HEK293 (cell line): ENCODE measurements at regions not wholly inside any gene's neighbourhood (a gene's known extent, or its start where the extent isn't known, plus 50 kb on each side); places are given as distances from the start of the nearest gene placed in this dataset.

Experiments
- CTCF ChIA-PET: fragments of 350-600 bp; formaldehyde crosslinking; extraction: SDS; loops from one replicate; lab custom pipeline; 2021; ENCODE audit warnings: antibody characterized with exemption; lab: Yijun Ruan, JAX
- POLR2A ChIA-PET: fragments of 300-600 bp; formaldehyde crosslinking; extraction: SDS; loops from one replicate; lab custom pipeline; 2020; ENCODE audit warnings: antibody characterized with exemption, inconsistent platforms; lab: Yijun Ruan, JAX
- H3K27ac ChIP-seq: fragments of 200-500 bp; sonication (Bioruptor generic); 2 replicates; pipeline ENCODE4 v1.5.1; 2014; ENCODE audit warnings: low read depth, low read length, control low read depth, inconsistent platforms; ENCODE audit errors: extremely low read depth
- H3K36me3 ChIP-seq, 2 experiments: fragments of 200-500 bp in 1 of 2; sonication (Bioruptor generic) in 1 of 2; 1 replicate in 1 of 2; 2 replicates in 1 of 2; pipeline ENCODE4 v1.5.1; 2014 to 2017; ENCODE audit warnings: inconsistent platforms in 2 of 2, low read length in 2 of 2; ENCODE audit not compliant: control insufficient read depth in 2 of 2, insufficient read depth in 1 of 2
- H3K4me1 ChIP-seq: fragments of 200-500 bp; sonication (Bioruptor generic); 2 replicates; pipeline ENCODE4 v1.5.1; 2014; ENCODE audit warnings: mild to moderate bottlenecking, low read length, inconsistent platforms; ENCODE audit not compliant: control insufficient read depth, insufficient read depth
- H3K4me3 ChIP-seq: 2 replicates; pipeline ENCODE4 v1.5.1; 2011; ENCODE audit warnings: low read depth, mild to moderate bottlenecking, control low read depth, low read length, moderate library complexity
- H3K9me3 ChIP-seq: fragments of 200-500 bp; sonication (Bioruptor generic); 2 replicates; pipeline ENCODE4 v1.5.1; 2014; ENCODE audit warnings: low read depth, low read length, inconsistent platforms; ENCODE audit not compliant: control insufficient read depth, insufficient read depth
- KLF1 ChIP-seq: fragments of 450-650 bp; formaldehyde crosslinking; IDR thresholded peaks from 2 replicates; pipeline ENCODE4 v1.5.1; 2016; ENCODE audit warnings: missing biosample characterization, missing genetic modification characterization
- PRDM1 ChIP-seq: fragments of 450-650 bp; formaldehyde crosslinking; IDR thresholded peaks from 2 replicates; pipeline ENCODE4; 2016; ENCODE audit warnings: missing biosample characterization, missing genetic modification characterization
- ZNF530 ChIP-seq: fragments of 450-650 bp; formaldehyde crosslinking; IDR thresholded peaks from 2 replicates; pipeline ENCODE4 v1.5.1; 2016; ENCODE audit warnings: low read depth, missing biosample characterization, missing genetic modification characterization

GRCh38 chr15:56519000-56519399, 54.1 kb upstream of the MNS1 start:
- POLR2A ChIA-PET, result no interaction called here
- Histone ChIP-seq H3K9me3 (no peaks in the 10 kb centered on the region), H3K4me1 (no peaks in the 10 kb centered on the region), H3K27ac (no peak overlapping the region), H3K4me3 (no peak overlapping the region), H3K36me3 (no peaks in the 10 kb centered on the region)
- CTCF ChIA-PET, result no interaction called here
- peak; percentile 99 for TF ChIP-seq PRDM1 (tag by site-specific recombination)
- TF ChIP-seq ZNF530 (tag by site-specific recombination), result peak; percentile 65; the same call in 1 of the 2 replicates
- TF ChIP-seq KLF1 (tag by site-specific recombination), result no peak
